Ishikawa (cell line): ENCODE measurements at regions not wholly inside any gene's neighbourhood (a gene's known extent, or its start where the extent isn't known, plus 50 kb on each side); places are given as distances from the start of the nearest gene placed in this dataset.

Source experiments
- CEBPB ChIP-seq: IDR thresholded peaks from 2 replicates; pipeline ENCODE4 v1.6.1; 2012
- EGR1 ChIP-seq: IDR thresholded peaks from 2 replicates; pipeline ENCODE4 v1.6.1; 2012
- EP300 ChIP-seq: IDR thresholded peaks from 2 replicates; pipeline ENCODE4 v1.6.1; 2012; ENCODE audit warnings: borderline replicate concordance
- FOXM1 ChIP-seq: IDR thresholded peaks from 2 replicates; pipeline ENCODE4 v1.6.1; 2012; ENCODE audit warnings: low read depth, borderline replicate concordance
- NFIC ChIP-seq: IDR thresholded peaks from 2 replicates; pipeline ENCODE4 v1.6.1; 2012
- RAD21 ChIP-seq: IDR thresholded peaks from 2 replicates; pipeline ENCODE4 v1.6.1; 2012; ENCODE audit warnings: low read depth
- TAF1 ChIP-seq: IDR thresholded peaks from 2 replicates; pipeline ENCODE4 v1.6.1; 2012; ENCODE audit warnings: low read depth, mild to moderate bottlenecking
- YY1 ChIP-seq: IDR thresholded peaks from 2 replicates; pipeline ENCODE4 v1.6.1; 2012; ENCODE audit warnings: low read depth
- ZBTB7A ChIP-seq: IDR thresholded peaks from 2 replicates; pipeline ENCODE4 v1.6.1; 2012; ENCODE audit warnings: low read depth
- TF ChIP-seq, protein P1 (sequence below): IDR thresholded peaks from 2 replicates; pipeline ENCODE4 v1.6.1; 2012
- TF ChIP-seq, protein P2 (sequence below): IDR thresholded peaks from 2 replicates; pipeline ENCODE4 v1.6.1; 2012; ENCODE audit warnings: low read depth, mild to moderate bottlenecking
- TF ChIP-seq, protein P3 (sequence below): IDR thresholded peaks from 2 replicates; pipeline ENCODE4 v1.6.1; 2012

DNA sequence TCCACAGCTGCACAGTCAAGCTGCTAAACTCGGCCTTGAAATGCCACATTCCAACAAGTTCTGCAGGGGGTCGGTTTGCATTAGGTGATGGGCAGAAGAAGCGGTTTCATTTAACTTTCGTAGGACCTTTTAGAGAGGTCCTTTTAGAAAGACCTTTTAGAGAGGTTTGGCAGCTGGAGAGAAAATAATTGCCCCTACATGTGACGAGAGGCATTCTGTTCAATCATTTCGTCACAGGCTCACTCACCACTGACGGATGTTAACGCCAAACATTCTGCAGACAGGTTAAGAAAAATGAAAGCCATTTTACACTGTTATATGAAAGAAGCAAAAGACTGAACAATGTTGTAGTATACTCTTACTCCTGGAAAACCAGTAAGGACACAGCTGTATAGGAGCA is 76.5 kb upstream of the ZNF423 start:
- no peak for TF ChIP-seq CEBPB
- TF ChIP-seq, protein P1, sequence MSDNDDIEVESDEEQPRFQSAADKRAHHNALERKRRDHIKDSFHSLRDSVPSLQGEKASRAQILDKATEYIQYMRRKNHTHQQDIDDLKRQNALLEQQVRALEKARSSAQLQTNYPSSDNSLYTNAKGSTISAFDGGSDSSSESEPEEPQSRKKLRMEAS: no peak
- TF ChIP-seq NFIC: no peak
- TF ChIP-seq, protein P2, sequence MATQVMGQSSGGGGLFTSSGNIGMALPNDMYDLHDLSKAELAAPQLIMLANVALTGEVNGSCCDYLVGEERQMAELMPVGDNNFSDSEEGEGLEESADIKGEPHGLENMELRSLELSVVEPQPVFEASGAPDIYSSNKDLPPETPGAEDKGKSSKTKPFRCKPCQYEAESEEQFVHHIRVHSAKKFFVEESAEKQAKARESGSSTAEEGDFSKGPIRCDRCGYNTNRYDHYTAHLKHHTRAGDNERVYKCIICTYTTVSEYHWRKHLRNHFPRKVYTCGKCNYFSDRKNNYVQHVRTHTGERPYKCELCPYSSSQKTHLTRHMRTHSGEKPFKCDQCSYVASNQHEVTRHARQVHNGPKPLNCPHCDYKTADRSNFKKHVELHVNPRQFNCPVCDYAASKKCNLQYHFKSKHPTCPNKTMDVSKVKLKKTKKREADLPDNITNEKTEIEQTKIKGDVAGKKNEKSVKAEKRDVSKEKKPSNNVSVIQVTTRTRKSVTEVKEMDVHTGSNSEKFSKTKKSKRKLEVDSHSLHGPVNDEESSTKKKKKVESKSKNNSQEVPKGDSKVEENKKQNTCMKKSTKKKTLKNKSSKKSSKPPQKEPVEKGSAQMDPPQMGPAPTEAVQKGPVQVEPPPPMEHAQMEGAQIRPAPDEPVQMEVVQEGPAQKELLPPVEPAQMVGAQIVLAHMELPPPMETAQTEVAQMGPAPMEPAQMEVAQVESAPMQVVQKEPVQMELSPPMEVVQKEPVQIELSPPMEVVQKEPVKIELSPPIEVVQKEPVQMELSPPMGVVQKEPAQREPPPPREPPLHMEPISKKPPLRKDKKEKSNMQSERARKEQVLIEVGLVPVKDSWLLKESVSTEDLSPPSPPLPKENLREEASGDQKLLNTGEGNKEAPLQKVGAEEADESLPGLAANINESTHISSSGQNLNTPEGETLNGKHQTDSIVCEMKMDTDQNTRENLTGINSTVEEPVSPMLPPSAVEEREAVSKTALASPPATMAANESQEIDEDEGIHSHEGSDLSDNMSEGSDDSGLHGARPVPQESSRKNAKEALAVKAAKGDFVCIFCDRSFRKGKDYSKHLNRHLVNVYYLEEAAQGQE: no peak
- no peak for TF ChIP-seq TAF1
- no peak for TF ChIP-seq EP300
- TF ChIP-seq, protein P3, sequence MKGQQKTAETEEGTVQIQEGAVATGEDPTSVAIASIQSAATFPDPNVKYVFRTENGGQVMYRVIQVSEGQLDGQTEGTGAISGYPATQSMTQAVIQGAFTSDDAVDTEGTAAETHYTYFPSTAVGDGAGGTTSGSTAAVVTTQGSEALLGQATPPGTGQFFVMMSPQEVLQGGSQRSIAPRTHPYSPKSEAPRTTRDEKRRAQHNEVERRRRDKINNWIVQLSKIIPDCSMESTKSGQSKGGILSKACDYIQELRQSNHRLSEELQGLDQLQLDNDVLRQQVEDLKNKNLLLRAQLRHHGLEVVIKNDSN: no peak
- TF ChIP-seq ZBTB7A: no peak
- TF ChIP-seq EGR1: no peak
- no peak for TF ChIP-seq FOXM1
- no peak for TF ChIP-seq RAD21
- TF ChIP-seq YY1: no peak
